GM12891 (cell line): ENCODE measurements at regions not wholly inside any gene's neighbourhood (a gene's known extent, or its start where the extent isn't known, plus 50 kb on each side); places are given as distances from the start of the nearest gene placed in this dataset.

Source experiments
- PAX5 ChIP-seq: IDR thresholded peaks from 2 replicates; pipeline ENCODE4 v1.6.1; 2011; ENCODE audit warnings: low read length, moderate library complexity, mild to moderate bottlenecking; ENCODE audit not compliant: insufficient read depth, severe bottlenecking
- POLR2A ChIP-seq: IDR thresholded peaks from 2 replicates; pipeline ENCODE4 v1.6.1; 2011; ENCODE audit warnings: low read depth, low read length, control low read depth
- POLR2AphosphoS5 ChIP-seq: IDR thresholded peaks from 2 replicates; pipeline ENCODE4 v1.6.1; 2011; ENCODE audit warnings: low read depth, low read length, control low read depth
- POU2F2 ChIP-seq: IDR thresholded peaks from 2 replicates; pipeline ENCODE4 v1.6.1; 2011; ENCODE audit warnings: low read depth, mild to moderate bottlenecking, control low read depth, low read length, moderate library complexity
- SPI1 ChIP-seq: IDR thresholded peaks from 2 replicates; pipeline ENCODE4 v1.6.1; 2011; ENCODE audit warnings: low read depth, low read length, control low read depth
- TAF1 ChIP-seq: IDR thresholded peaks from 2 replicates; pipeline ENCODE4 v1.6.1; 2011; ENCODE audit warnings: low read depth, low read length, control low read depth

DNA sequence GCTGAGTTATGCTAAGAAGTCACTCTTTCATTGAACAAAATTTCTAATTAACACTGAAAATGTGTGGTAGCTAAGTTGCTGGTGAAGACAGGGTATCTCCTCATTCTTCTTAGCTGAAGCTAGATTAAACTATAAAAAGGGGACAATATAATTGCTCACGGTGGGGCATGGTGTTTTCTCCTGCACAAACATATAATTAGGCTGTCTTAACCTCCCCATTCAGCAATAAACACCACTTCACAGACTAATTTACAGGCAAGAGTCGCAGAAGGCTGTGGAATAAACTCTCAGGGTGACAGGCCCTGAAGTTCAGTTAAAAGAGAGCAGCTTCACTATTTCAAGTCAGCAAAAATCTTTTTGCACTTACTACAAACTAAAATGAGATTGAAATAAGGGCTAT, 338.9 kb upstream of the NT5E start:
- TF ChIP-seq POLR2A (no peak), POLR2AphosphoS5 (no peak), TAF1 (no peak), SPI1 (no peak), POU2F2 (no peak), PAX5 (no peak)
